ENCODE measurements at regions not wholly inside any gene's neighbourhood (a gene's known extent, or its start where the extent isn't known, plus 50 kb on each side); places are given as distances from the start of the nearest gene placed in this dataset.

DNA sequence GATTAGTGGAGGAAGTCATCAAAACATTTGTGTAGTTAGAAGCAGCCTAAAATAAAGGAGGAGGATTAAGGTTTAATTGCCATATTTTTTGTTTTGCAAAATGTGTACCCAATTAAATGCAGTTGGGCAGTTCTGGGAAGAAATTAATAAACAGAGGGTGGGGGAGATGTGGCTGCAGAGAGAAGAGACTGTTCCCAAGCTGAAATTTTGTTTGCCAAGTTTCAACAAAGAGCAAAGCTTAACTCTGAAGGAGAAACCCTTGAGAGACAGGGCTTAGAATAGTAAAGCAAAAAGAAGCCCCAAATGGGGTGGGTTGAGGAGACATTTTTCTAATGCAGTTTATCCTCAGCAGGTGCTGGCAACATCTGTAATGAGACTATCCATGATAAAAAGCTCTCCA lies 298.0 kb upstream of the NRP1 start:
- TF ChIP-seq EZH2 (IDR thresholded peaks at IDR 0.05; ENCODE audit: insufficient read depth, poor library complexity, severe bottlenecking) (no peak), EZH2phosphoT487 (IDR thresholded peaks at IDR 0.05; ENCODE audit: insufficient read depth, low read depth) (no peak)
